Neural cell (in vitro differentiated cells): ENCODE measurements at regions not wholly inside any gene's neighbourhood (a gene's known extent, or its start where the extent isn't known, plus 50 kb on each side); places are given as distances from the start of the nearest gene placed in this dataset.

Source experiments
- H2AFZ ChIP-seq: fragments of 200-600, 300-800 bp; sonication (generic), shearing (Covaris generic); 2 replicates; pipeline ENCODE4 v1.6.0; 2014; ENCODE audit warnings: low read depth, mild to moderate bottlenecking, antibody characterized with exemption, low read length, moderate library complexity
- H3F3A ChIP-seq: fragments of 200-600 bp; shearing (Covaris generic); 2 replicates; pipeline ENCODE4 v1.6.1; 2016; ENCODE audit warnings: mild to moderate bottlenecking, moderate library complexity, mixed read lengths, antibody characterized with exemption, low read length; ENCODE audit not compliant: insufficient read depth, poor library complexity, severe bottlenecking
- H3K27ac ChIP-seq: fragments of 200-600, 300-800 bp; sonication (generic), shearing (Covaris generic); 2 replicates; pipeline ENCODE4 v1.5.1; 2014; ENCODE audit warnings: mild to moderate bottlenecking, low read length, moderate library complexity
- H3K27me3 ChIP-seq: fragments of 300-800, 200-600 bp; sonication (generic), shearing (Covaris generic); 2 replicates; pipeline ENCODE4 v1.6.0; 2014; ENCODE audit warnings: mild to moderate bottlenecking, low read depth, low read length, moderate library complexity; ENCODE audit not compliant: insufficient read depth
- H3K36me3 ChIP-seq: fragments of 300-800, 200-600 bp; sonication (generic), shearing (Covaris generic); 2 replicates; pipeline ENCODE4 v1.5.1; 2014; ENCODE audit warnings: mild to moderate bottlenecking, antibody characterized with exemption, low read length, moderate library complexity; ENCODE audit not compliant: insufficient read depth
- H3K4me2 ChIP-seq: fragments of 300-800, 200-600 bp; sonication (generic), shearing (Covaris generic); 2 replicates; pipeline ENCODE4 v1.6.0; 2014; ENCODE audit warnings: mild to moderate bottlenecking, low read length
- H3K4me3 ChIP-seq: fragments of 300-800, 200-600 bp; sonication (generic), shearing (Covaris generic); 2 replicates; pipeline ENCODE4 v1.5.1; 2014; ENCODE audit warnings: mild to moderate bottlenecking, low read length, moderate library complexity
- H3K79me2 ChIP-seq: fragments of 200-600 bp; shearing (Covaris generic); replicated peaks from 2 replicates; pipeline ENCODE4 v1.6.0; 2014; ENCODE audit warnings: mild to moderate bottlenecking, low read length, moderate library complexity; ENCODE audit not compliant: insufficient read depth
- H3K9ac ChIP-seq: fragments of 300-800, 200-600 bp; sonication (generic), shearing (Covaris generic); 2 replicates; pipeline ENCODE4 v1.6.1; 2016; ENCODE audit warnings: mild to moderate bottlenecking, low read length, mixed read lengths
- H3K9me2 ChIP-seq: fragments of 200-600 bp; shearing (Covaris generic); 2 replicates; pipeline ENCODE4 v1.6.1; 2016; ENCODE audit warnings: mild to moderate bottlenecking, low read length, mixed read lengths; ENCODE audit not compliant: insufficient read depth
- H3K9me3 ChIP-seq: fragments of 200-600, 300-800 bp; sonication (generic), shearing (Covaris generic); 2 replicates; pipeline ENCODE4 v1.6.1; 2016; ENCODE audit warnings: mild to moderate bottlenecking, mixed run types, low read length, moderate library complexity, mixed read lengths
- H4K20me1 ChIP-seq: fragments of 200-600 bp; shearing (Covaris generic); 2 replicates; pipeline ENCODE4 v1.6.1; 2016; ENCODE audit warnings: mild to moderate bottlenecking, mixed run types; ENCODE audit not compliant: insufficient read depth
- EP300 ChIP-seq: fragments of 450-650 bp; conservative IDR thresholded peaks from 2 replicates; pipeline ENCODE4 v1.6.1; 2014; ENCODE audit warnings: antibody characterized with exemption, mild to moderate bottlenecking, moderate library complexity; ENCODE audit not compliant: poor library complexity, severe bottlenecking
- EZH2 ChIP-seq: fragments of 200-600, 300-800 bp; shearing (Covaris generic), sonication (generic); IDR thresholded peaks from 2 replicates; pipeline ENCODE4 v1.6.1; 2014; ENCODE audit warnings: antibody characterized with exemption, low read length, borderline replicate concordance, mild to moderate bottlenecking; ENCODE audit not compliant: insufficient read depth, poor library complexity, severe bottlenecking
- MXI1 ChIP-seq: fragments of 450-650 bp; conservative IDR thresholded peaks from 2 replicates; pipeline ENCODE4 v1.6.1; 2014; ENCODE audit warnings: antibody characterized with exemption, mild to moderate bottlenecking; ENCODE audit not compliant: poor library complexity, severe bottlenecking
- POLR2AphosphoS5 ChIP-seq: IDR thresholded peaks from 2 replicates; pipeline ENCODE4 v1.6.1; 2012
- RAD21 ChIP-seq: fragments of 450-650 bp; conservative IDR thresholded peaks from 2 replicates; pipeline ENCODE4 v1.6.1; 2014; ENCODE audit warnings: antibody characterized with exemption, mild to moderate bottlenecking, moderate library complexity
- SMC3 ChIP-seq: fragments of 450-650 bp; conservative IDR thresholded peaks from 2 replicates; pipeline ENCODE4 v1.6.1; 2014; ENCODE audit warnings: antibody characterized with exemption, mild to moderate bottlenecking, moderate library complexity; ENCODE audit not compliant: poor library complexity
- TAF1 ChIP-seq: IDR thresholded peaks from 2 replicates; pipeline ENCODE4 v1.6.1; 2012; ENCODE audit warnings: low read depth
- TF ChIP-seq, protein P1 (sequence below): fragments of 450-650 bp; IDR thresholded peaks from 2 replicates; pipeline ENCODE4 v1.5.1; 2014; ENCODE audit warnings: antibody characterized with exemption, mild to moderate bottlenecking, moderate library complexity; ENCODE audit not compliant: poor library complexity, severe bottlenecking
- TF ChIP-seq, protein P2 (sequence below): IDR thresholded peaks from 2 replicates; pipeline ENCODE4 v1.6.1; 2012; ENCODE audit warnings: borderline replicate concordance

DNA sequence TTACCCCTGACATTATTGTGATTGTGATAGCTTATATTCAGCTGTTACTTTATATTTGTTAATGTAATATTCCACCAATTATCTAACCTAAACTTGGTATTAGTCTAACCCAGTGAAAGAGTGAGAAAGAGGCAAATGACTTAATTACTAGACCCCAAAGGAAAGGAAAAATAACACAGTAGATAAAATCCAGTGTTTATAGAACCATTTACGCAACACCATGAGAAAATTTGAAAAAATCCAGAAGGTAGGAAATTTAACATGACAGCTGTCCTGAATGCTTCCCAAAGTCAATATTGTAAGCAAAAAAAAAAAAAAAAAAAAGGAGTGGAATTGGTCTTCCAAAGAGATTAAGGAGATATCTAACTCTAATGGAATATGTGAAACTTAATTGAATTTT lies 741.5 kb upstream of the GHITM start:
- no peaks in the 10 kb centered on the region for H3K27me3 ChIP-seq
- H2AFZ ChIP-seq, result no peak overlapping the region
- no peak overlapping the region for H3K9ac ChIP-seq
- H3K4me2 ChIP-seq, result no peak overlapping the region
- H3K4me3 ChIP-seq, result no peak overlapping the region
- H3K9me2 ChIP-seq, result no peaks in the 10 kb centered on the region
- TF ChIP-seq, protein P1, sequence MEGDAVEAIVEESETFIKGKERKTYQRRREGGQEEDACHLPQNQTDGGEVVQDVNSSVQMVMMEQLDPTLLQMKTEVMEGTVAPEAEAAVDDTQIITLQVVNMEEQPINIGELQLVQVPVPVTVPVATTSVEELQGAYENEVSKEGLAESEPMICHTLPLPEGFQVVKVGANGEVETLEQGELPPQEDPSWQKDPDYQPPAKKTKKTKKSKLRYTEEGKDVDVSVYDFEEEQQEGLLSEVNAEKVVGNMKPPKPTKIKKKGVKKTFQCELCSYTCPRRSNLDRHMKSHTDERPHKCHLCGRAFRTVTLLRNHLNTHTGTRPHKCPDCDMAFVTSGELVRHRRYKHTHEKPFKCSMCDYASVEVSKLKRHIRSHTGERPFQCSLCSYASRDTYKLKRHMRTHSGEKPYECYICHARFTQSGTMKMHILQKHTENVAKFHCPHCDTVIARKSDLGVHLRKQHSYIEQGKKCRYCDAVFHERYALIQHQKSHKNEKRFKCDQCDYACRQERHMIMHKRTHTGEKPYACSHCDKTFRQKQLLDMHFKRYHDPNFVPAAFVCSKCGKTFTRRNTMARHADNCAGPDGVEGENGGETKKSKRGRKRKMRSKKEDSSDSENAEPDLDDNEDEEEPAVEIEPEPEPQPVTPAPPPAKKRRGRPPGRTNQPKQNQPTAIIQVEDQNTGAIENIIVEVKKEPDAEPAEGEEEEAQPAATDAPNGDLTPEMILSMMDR, result no peak
- no peak for TF ChIP-seq SMC3
- TF ChIP-seq MXI1, result no peak
- TF ChIP-seq EP300, result no peak
- TF ChIP-seq EZH2, result no peak
- no peak for TF ChIP-seq TAF1
- TF ChIP-seq POLR2AphosphoS5, result no peak
- no peak for TF ChIP-seq RAD21
- TF ChIP-seq, protein P2, sequence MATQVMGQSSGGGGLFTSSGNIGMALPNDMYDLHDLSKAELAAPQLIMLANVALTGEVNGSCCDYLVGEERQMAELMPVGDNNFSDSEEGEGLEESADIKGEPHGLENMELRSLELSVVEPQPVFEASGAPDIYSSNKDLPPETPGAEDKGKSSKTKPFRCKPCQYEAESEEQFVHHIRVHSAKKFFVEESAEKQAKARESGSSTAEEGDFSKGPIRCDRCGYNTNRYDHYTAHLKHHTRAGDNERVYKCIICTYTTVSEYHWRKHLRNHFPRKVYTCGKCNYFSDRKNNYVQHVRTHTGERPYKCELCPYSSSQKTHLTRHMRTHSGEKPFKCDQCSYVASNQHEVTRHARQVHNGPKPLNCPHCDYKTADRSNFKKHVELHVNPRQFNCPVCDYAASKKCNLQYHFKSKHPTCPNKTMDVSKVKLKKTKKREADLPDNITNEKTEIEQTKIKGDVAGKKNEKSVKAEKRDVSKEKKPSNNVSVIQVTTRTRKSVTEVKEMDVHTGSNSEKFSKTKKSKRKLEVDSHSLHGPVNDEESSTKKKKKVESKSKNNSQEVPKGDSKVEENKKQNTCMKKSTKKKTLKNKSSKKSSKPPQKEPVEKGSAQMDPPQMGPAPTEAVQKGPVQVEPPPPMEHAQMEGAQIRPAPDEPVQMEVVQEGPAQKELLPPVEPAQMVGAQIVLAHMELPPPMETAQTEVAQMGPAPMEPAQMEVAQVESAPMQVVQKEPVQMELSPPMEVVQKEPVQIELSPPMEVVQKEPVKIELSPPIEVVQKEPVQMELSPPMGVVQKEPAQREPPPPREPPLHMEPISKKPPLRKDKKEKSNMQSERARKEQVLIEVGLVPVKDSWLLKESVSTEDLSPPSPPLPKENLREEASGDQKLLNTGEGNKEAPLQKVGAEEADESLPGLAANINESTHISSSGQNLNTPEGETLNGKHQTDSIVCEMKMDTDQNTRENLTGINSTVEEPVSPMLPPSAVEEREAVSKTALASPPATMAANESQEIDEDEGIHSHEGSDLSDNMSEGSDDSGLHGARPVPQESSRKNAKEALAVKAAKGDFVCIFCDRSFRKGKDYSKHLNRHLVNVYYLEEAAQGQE, result no peak
- no peak overlapping the region for H3K27ac ChIP-seq
- H3K79me2 ChIP-seq, result no peaks in the 10 kb centered on the region
- no peaks in the 10 kb centered on the region for H4K20me1 ChIP-seq
- no peaks in the 10 kb centered on the region for H3K9me3 ChIP-seq
- H3F3A ChIP-seq, result no peaks in the 10 kb centered on the region
- no peaks in the 10 kb centered on the region for H3K36me3 ChIP-seq

DNA sequence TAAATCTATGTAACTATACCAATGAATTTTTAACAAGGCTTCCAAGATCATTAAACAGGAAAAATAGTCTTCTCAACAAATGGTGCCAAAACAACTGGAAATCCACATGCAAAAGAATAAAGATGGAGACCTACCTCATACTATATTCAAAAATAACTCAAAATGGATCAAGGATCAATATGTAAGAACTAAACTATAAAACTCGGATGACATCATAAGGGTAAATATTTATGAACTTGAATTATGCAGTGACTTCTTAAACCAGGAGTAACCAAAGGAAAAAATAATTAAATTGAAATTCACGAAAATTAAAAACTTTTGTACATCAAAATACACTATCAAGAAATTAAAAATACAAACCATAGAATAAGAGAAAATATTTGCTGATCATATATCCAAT lies 728.7 kb upstream of the GHITM start:
- Histone ChIP-seq H3K36me3 (no peaks in the 10 kb centered on the region), H3K4me2 (no peak overlapping the region), H3K4me3 (no peak overlapping the region), H2AFZ (no peak overlapping the region), H3K9me3 (no peaks in the 10 kb centered on the region), H3K27me3 (no peaks in the 10 kb centered on the region), H3F3A (no peaks in the 10 kb centered on the region), H4K20me1 (no peaks in the 10 kb centered on the region), H3K27ac (no peak overlapping the region), H3K79me2 (no peaks in the 10 kb centered on the region), H3K9ac (no peak overlapping the region), H3K9me2 (no peaks in the 10 kb centered on the region)
- no peak for TF ChIP-seq EZH2
- TF ChIP-seq EP300, result no peak
- TF ChIP-seq POLR2AphosphoS5, result no peak
- TF ChIP-seq RAD21, result no peak
- TF ChIP-seq, protein P1, result no peak
- TF ChIP-seq SMC3, result no peak
- TF ChIP-seq, protein P2, result no peak
- TF ChIP-seq TAF1, result no peak
- TF ChIP-seq MXI1, result no peak
